IPS-NIHi11 (cell line): ENCODE measurements at regions not wholly inside any gene's neighbourhood (a gene's known extent, or its start where the extent isn't known, plus 50 kb on each side); places are given as distances from the start of the nearest gene placed in this dataset.
"Not testable (repeated sequence)": the region's sequence is repeated elsewhere in the genome, so short reads cannot be mapped to it uniquely, and the experiment has no call there.

Experiments used
- DNase-seq: peaks from one replicate; pipeline ENCODE4 v3.0.0; 2012; ENCODE audit warnings: mixed read lengths, low spot score

GRCh38 chr1:53399370-53400133, 59.6 kb upstream of the DMRTB1 start:
- not testable (repeated sequence) for DNase-seq

GRCh38 chr1:53400761-53401674, 58.2 kb upstream of the DMRTB1 start:
- DNase-seq: no peak

- DNase-seq: no peak
Observed at GRCh38 chr1:53401813-53402745, 57.1 kb upstream of the DMRTB1 start.

GRCh38 chr1:53402891-53403655, 56.1 kb upstream of the DMRTB1 start:
- no peak for DNase-seq

GRCh38 chr1:53405737-53406136, 53.5 kb upstream of the DMRTB1 start:
- no peak for DNase-seq

- no peak for DNase-seq
Observed at GRCh38 chr1:53406551-53407235, 52.5 kb upstream of the DMRTB1 start.

- no peak for DNase-seq
Observed at GRCh38 chr1:53408013-53408754, 51.0 kb upstream of the DMRTB1 start.

- no peak for DNase-seq
Observed at GRCh38 chr1:53408755-53409129, 50.5 kb upstream of the DMRTB1 start.

- DNase-seq: no peak
Observed at GRCh38 chr1:53409233-53409632, 50.0 kb upstream of the DMRTB1 start.
